Fibroblast of lung (primary cell): ENCODE measurements at regions not wholly inside any gene's neighbourhood (a gene's known extent, or its start where the extent isn't known, plus 50 kb on each side); places are given as distances from the start of the nearest gene placed in this dataset.

Source experiments
- DNase-seq, 2 donors: peaks; one replicate each; pipeline versions ENCODE4 v3.0.0 to v3.0.0-alpha.2; 2010; ENCODE audit warnings: low read depth in 2 of 2
- H2AFZ ChIP-seq: 2 replicates; pipeline ENCODE4 v1.5.1; 2012; ENCODE audit warnings: low read length, control low read depth, inconsistent platforms
- H3K27ac ChIP-seq: 2 replicates; pipeline ENCODE4 v1.5.1; 2011; ENCODE audit warnings: low read length, control low read depth; ENCODE audit not compliant: insufficient read depth
- H3K27me3 ChIP-seq: 2 replicates; pipeline ENCODE4 v1.5.1; 2011; ENCODE audit warnings: mild to moderate bottlenecking, low read length; ENCODE audit not compliant: control insufficient read depth, insufficient read depth
- H3K36me3 ChIP-seq: 2 replicates; pipeline ENCODE4 v1.5.1; 2011; ENCODE audit warnings: low read length; ENCODE audit not compliant: control insufficient read depth, insufficient read depth
- H3K4me1 ChIP-seq: 2 replicates; pipeline ENCODE4 v1.5.1; 2011; ENCODE audit warnings: low read length; ENCODE audit not compliant: control insufficient read depth, insufficient read depth; ENCODE audit errors: extremely low read depth
- H3K4me2 ChIP-seq: 2 replicates; pipeline ENCODE4 v1.5.1; 2011; ENCODE audit warnings: low read length, control low read depth; ENCODE audit not compliant: insufficient read depth; ENCODE audit errors: extremely low read depth
- H3K4me3 ChIP-seq, 4 experiments: fragments of 200-600 bp in 1 of 4; sonication (generic) in 1 of 4; replicated peaks in 1 of 4; 2 replicates each; pipeline ENCODE4 v1.5.1; 2011 to 2016; ENCODE audit warnings: low read length in 4 of 4, low read depth in 3 of 4, mild to moderate bottlenecking in 3 of 4, control low read depth in 2 of 4, inconsistent platforms in 1 of 4, mixed read lengths in 1 of 4; ENCODE audit not compliant: insufficient read depth in 1 of 4; ENCODE audit errors: control extremely low read depth in 1 of 4
- H3K79me2 ChIP-seq: 2 replicates; pipeline ENCODE4 v1.5.1; 2012; ENCODE audit warnings: mild to moderate bottlenecking, low read length, inconsistent platforms; ENCODE audit not compliant: control insufficient read depth, insufficient read depth
- H3K9ac ChIP-seq: 2 replicates; pipeline ENCODE4 v1.5.1; 2011; ENCODE audit warnings: mild to moderate bottlenecking, low read length, control low read depth; ENCODE audit not compliant: insufficient read depth
- H3K9me3 ChIP-seq: 2 replicates; pipeline ENCODE4 v1.5.1; 2012; ENCODE audit warnings: low read depth, low read length; ENCODE audit not compliant: control insufficient read depth, insufficient read depth
- H4K20me1 ChIP-seq: 2 replicates; pipeline ENCODE4 v1.5.1; 2011; ENCODE audit warnings: low read length; ENCODE audit not compliant: control insufficient read depth, insufficient read depth; ENCODE audit errors: extremely low read depth
- CTCF ChIP-seq, 2 donors: IDR thresholded peaks in 1 of 2; conservative IDR thresholded peaks in 1 of 2; 1 replicate in 1 of 2; 2 replicates in 1 of 2; pipeline ENCODE4 v1.5.1; 2011 to 2012; ENCODE audit warnings: low read length in 2 of 2, control low read depth in 1 of 2, inconsistent platforms in 1 of 2, low read depth in 1 of 2, mild to moderate bottlenecking in 1 of 2
- EZH2 ChIP-seq: IDR thresholded peaks from 2 replicates; pipeline ENCODE4 v1.5.1; 2012; ENCODE audit warnings: low read length, control low read depth, mild to moderate bottlenecking; ENCODE audit errors: missing control alignments

DNA sequence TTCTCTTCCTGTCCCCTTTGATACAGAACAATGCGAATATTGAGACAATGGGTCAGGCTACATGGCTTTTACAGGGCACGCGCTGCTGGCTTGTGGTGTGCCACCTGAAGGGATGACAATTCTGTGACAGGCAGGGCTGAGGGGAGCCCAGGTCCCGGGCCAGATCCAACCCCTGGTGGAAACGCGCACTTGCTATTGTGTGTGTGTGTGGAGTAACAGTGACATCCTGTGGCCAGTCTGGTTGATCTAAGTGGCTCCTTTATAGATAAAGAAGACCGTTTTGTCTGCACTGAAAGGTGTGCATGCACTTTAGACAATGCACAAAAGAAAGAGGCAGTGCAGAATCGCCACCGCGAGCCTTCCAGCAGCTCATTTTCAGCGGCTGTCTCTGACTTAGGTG, 273.6 kb downstream of the HRH4 start:
- DNase-seq, result peak in 1 of 2 donors; percentile 16
- H3K9ac ChIP-seq, result no peak overlapping the region
- no peak for TF ChIP-seq EZH2
- peak in 1 of 2 donors; percentile 14 for TF ChIP-seq CTCF (conservative IDR thresholded peaks at IDR 0.05 in 1 of 2, IDR thresholded peaks at IDR 0.05 in 1 of 2; ENCODE audit: low read depth in 1 of 2, low read length in 2 of 2)
- no peaks in the 10 kb centered on the region for H3K79me2 ChIP-seq
- no peaks in the 10 kb centered on the region for H3K36me3 ChIP-seq
- no peak overlapping the region for H3K27ac ChIP-seq
- no peak overlapping the region for H3K4me3 ChIP-seq
- no peaks in the 10 kb centered on the region for H3K4me1 ChIP-seq
- no peaks in the 10 kb centered on the region for H3K9me3 ChIP-seq
- no peak overlapping the region for H2AFZ ChIP-seq
- no peak overlapping the region for H3K4me2 ChIP-seq
- no peaks in the 10 kb centered on the region for H4K20me1 ChIP-seq
- no peaks in the 10 kb centered on the region for H3K27me3 ChIP-seq

DNA sequence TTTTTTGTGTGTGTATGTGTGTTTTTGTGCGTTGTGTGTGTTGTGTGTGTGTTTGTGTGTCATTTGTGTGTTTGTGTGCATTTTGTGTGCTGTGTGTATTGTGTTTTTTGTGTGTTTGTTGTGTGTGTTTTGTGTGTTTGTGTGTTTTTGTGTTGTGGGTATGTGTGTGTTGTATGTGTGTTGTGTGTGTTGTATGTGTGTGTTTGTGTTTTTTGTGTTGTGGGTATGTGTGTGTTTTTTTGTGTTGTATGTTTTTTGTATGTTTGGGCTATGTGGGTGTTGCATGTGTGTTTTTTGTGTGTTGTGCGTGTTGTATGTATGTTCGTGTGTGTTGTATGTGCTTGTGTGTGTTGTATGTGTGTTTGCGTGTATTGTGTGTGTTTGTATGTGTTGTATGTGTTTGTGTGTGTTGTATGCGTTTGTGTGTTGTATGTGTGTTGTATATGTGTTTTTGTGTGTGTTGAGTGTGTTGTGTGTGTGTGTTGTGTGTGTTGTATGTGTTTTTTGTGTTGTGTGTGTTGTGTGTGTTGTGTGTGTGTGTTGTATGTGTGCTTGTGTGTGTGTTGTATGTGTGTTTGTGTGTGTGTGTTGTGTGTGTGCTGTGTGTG, 275.3 kb downstream of the HRH4 start:
- no peak for TF ChIP-seq CTCF (conservative IDR thresholded peaks at IDR 0.05 in 1 of 2, IDR thresholded peaks at IDR 0.05 in 1 of 2; ENCODE audit: low read depth in 1 of 2, low read length in 2 of 2)
- TF ChIP-seq EZH2, result no peak
- H4K20me1 ChIP-seq, result no peaks in the 10 kb centered on the region
- H3K4me3 ChIP-seq, result no peak overlapping the region
- no peak for DNase-seq
- no peak overlapping the region for H3K9ac ChIP-seq
- H3K27ac ChIP-seq, result no peak overlapping the region
- H3K4me1 ChIP-seq, result no peaks in the 10 kb centered on the region
- no peaks in the 10 kb centered on the region for H3K36me3 ChIP-seq
- H2AFZ ChIP-seq, result no peak overlapping the region
- no peaks in the 10 kb centered on the region for H3K9me3 ChIP-seq
- H3K27me3 ChIP-seq, result no peaks in the 10 kb centered on the region
- H3K79me2 ChIP-seq, result no peaks in the 10 kb centered on the region
- no peak overlapping the region for H3K4me2 ChIP-seq

GRCh38 chr18:24736662-24737330, 276.4 kb downstream of the HRH4 start:
- Histone ChIP-seq H3K79me2 (no peaks in the 10 kb centered on the region), H3K36me3 (no peaks in the 10 kb centered on the region), H3K9me3 (no peaks in the 10 kb centered on the region), H4K20me1 (no peaks in the 10 kb centered on the region), H2AFZ (no peak overlapping the region), H3K4me1 (no peaks in the 10 kb centered on the region), H3K4me3 (no peak overlapping the region), H3K4me2 (no peak overlapping the region), H3K27me3 (no peaks in the 10 kb centered on the region), H3K9ac (no peak overlapping the region), H3K27ac (no peak overlapping the region)
- no peak for DNase-seq
- TF ChIP-seq EZH2, result no peak
- no peak for TF ChIP-seq CTCF (conservative IDR thresholded peaks at IDR 0.05 in 1 of 2, IDR thresholded peaks at IDR 0.05 in 1 of 2; ENCODE audit: low read depth in 1 of 2, low read length in 2 of 2)
